HG03457 (cell line): ENCODE measurements at regions not wholly inside any gene's neighbourhood (a gene's known extent, or its start where the extent isn't known, plus 50 kb on each side); places are given as distances from the start of the nearest gene placed in this dataset.
"Not testable (repeated sequence)": the region's sequence is repeated elsewhere in the genome, so short reads cannot be mapped to it uniquely, and the experiment has no call there.

Experiments
- ATAC-seq: cut with Tn5 transposase; IDR thresholded peaks from one replicate; pipeline ENCODE4 v1.9.1; 2021; ENCODE audit warnings: moderate number of reproducible peaks; ENCODE audit not compliant: unreplicated experiment

GRCh38 chr12:29029484-29029883 lies 119.6 kb upstream of the FAR2 start:
- ATAC-seq = not testable (repeated sequence)

- no peak for ATAC-seq
Observed at GRCh38 chr12:29030006-29030405, 119.1 kb upstream of the FAR2 start.

GRCh38 chr12:29032446-29032845 lies 116.6 kb upstream of the FAR2 start:
- no peak for ATAC-seq

- ATAC-seq = no peak
Observed at GRCh38 chr12:29033519-29033918, 115.6 kb upstream of the FAR2 start.

- ATAC-seq = no peak
Observed at GRCh38 chr12:29035112-29035511, 114.0 kb upstream of the FAR2 start.

- ATAC-seq = no peak
Observed at GRCh38 chr12:29039013-29039412, 110.1 kb upstream of the FAR2 start.

- no peak for ATAC-seq
Observed at GRCh38 chr12:29041621-29042020, 107.5 kb upstream of the FAR2 start.

GRCh38 chr12:29043069-29043468 lies 106.0 kb upstream of the FAR2 start:
- ATAC-seq = no peak

GRCh38 chr12:29044799-29045198 lies 104.3 kb upstream of the FAR2 start:
- no peak for ATAC-seq

GRCh38 chr12:29048787-29049186 lies 100.3 kb upstream of the FAR2 start:
- ATAC-seq = no peak

- ATAC-seq = no peak
Observed at GRCh38 chr12:29050503-29050902, 98.6 kb upstream of the FAR2 start.

GRCh38 chr12:29051221-29051620 lies 97.9 kb upstream of the FAR2 start:
- ATAC-seq = no peak

- no peak for ATAC-seq
Observed at GRCh38 chr12:29053567-29053966, 95.5 kb upstream of the FAR2 start.

GRCh38 chr12:29054858-29055663 lies 94.0 kb upstream of the FAR2 start:
- ATAC-seq = no peak

GRCh38 chr12:29066011-29066588 lies 83.0 kb upstream of the FAR2 start:
- no peak for ATAC-seq

- no peak for ATAC-seq
Observed at GRCh38 chr12:29067430-29067829, 81.6 kb upstream of the FAR2 start.

GRCh38 chr12:29070309-29070708 lies 78.8 kb upstream of the FAR2 start:
- ATAC-seq = no peak

GRCh38 chr12:29071099-29071498 lies 78.0 kb upstream of the FAR2 start:
- no peak for ATAC-seq

- ATAC-seq = no peak
Observed at GRCh38 chr12:29072631-29073030, 76.4 kb upstream of the FAR2 start.

- ATAC-seq = peak; percentile 69
Observed at GRCh38 chr12:29073631-29074239, 75.3 kb upstream of the FAR2 start.

- ATAC-seq = no peak
Observed at GRCh38 chr12:29081101-29081500, 68.0 kb upstream of the FAR2 start.

- ATAC-seq = no peak
Observed at GRCh38 chr12:29082522-29082921, 66.6 kb upstream of the FAR2 start.
